AG04449 (cell line): ENCODE measurements at regions not wholly inside any gene's neighbourhood (a gene's known extent, or its start where the extent isn't known, plus 50 kb on each side); places are given as distances from the start of the nearest gene placed in this dataset.
A peak's percentile ranks its signal among the peaks of the same experiment; 100 is the strongest.
"Not testable (repeated sequence)": the region's sequence is repeated elsewhere in the genome, so short reads cannot be mapped to it uniquely, and the experiment has no call there.

Experiments used
- CTCF ChIA-PET: fragments of 350-600 bp; formaldehyde crosslinking; extraction: SDS; loops from one replicate; lab custom pipeline; 2021; ENCODE audit warnings: antibody characterized with exemption; lab: Yijun Ruan, JAX
- POLR2A ChIA-PET: fragments of 400-600, 350-600 bp; formaldehyde crosslinking; extraction: SDS; loops from one replicate; lab custom pipeline; 2020; ENCODE audit warnings: antibody characterized with exemption, inconsistent platforms; lab: Yijun Ruan, JAX
- DNase-seq: peaks from one replicate; pipeline ENCODE4 v3.0.0-alpha.2; 2010; ENCODE audit warnings: low read depth, low spot score
- H3K4me3 ChIP-seq: 2 replicates; pipeline ENCODE4 v1.5.1; 2011; ENCODE audit warnings: low read depth, mild to moderate bottlenecking, control low read depth, low read length
- TF ChIP-seq, protein P1 (sequence below): IDR thresholded peaks from one replicate; pipeline ENCODE4 v1.5.1; 2011; ENCODE audit warnings: mild to moderate bottlenecking, moderate library complexity, low read length, control low read depth, inconsistent platforms; ENCODE audit not compliant: insufficient read depth; ENCODE audit errors: missing control alignments

DNA sequence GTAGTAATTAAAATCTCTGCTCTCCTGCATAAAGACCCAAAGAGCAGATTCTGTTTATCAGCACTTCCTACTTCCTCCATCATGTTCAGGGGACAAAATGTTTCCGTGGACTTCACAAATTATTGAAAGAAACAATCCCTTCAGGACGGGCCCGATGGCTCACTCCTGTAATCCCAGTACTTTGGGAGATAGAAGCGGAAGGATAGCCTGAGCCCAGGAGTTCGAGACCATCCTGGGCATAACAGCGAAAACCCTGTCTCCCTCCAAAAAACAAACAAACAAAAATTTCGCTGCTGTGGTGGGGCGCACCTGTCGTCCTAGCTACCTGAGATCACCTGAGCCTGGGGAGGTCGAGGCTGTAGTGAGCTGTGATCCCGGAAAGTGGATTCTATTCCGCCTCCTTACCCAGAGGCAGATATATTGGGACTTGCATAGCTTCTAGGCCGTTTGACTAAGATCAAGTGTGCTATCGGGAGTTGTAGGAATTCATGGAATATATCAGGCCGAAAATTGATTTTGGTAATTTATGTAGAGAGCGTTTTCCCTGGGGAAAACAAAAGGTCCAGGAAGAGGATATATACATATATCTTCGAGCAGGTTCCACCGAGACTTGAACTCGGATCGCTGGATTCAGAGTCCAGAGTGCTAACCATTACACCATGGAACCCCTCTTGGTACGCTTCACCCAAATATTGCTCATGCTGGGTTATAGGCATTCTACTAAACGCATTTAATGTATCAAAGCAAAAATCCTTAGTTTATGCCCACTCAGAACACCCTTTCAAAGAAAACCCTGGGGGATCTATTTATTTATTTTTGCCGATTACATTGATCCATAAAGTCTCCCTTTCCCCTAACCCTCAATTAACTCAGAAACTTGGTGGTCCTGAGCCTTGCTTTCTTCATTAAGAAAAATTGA is 74.5 kb upstream of the ZNF184 start:
- DNase-seq: no peak
- ChIA-PET CTCF (interaction anchor here (0.6 to 1.6 kb wide), 3 partner anchors 43 to 205 kb away, joined by 3 to 5 read pairs (median 3); no protein-coding TSS in a partner anchor), POLR2A (no interaction called here)
- H3K4me3 ChIP-seq: peak overlapping the region; percentile 18
- TF ChIP-seq, protein P1, sequence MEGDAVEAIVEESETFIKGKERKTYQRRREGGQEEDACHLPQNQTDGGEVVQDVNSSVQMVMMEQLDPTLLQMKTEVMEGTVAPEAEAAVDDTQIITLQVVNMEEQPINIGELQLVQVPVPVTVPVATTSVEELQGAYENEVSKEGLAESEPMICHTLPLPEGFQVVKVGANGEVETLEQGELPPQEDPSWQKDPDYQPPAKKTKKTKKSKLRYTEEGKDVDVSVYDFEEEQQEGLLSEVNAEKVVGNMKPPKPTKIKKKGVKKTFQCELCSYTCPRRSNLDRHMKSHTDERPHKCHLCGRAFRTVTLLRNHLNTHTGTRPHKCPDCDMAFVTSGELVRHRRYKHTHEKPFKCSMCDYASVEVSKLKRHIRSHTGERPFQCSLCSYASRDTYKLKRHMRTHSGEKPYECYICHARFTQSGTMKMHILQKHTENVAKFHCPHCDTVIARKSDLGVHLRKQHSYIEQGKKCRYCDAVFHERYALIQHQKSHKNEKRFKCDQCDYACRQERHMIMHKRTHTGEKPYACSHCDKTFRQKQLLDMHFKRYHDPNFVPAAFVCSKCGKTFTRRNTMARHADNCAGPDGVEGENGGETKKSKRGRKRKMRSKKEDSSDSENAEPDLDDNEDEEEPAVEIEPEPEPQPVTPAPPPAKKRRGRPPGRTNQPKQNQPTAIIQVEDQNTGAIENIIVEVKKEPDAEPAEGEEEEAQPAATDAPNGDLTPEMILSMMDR: no peak

DNA sequence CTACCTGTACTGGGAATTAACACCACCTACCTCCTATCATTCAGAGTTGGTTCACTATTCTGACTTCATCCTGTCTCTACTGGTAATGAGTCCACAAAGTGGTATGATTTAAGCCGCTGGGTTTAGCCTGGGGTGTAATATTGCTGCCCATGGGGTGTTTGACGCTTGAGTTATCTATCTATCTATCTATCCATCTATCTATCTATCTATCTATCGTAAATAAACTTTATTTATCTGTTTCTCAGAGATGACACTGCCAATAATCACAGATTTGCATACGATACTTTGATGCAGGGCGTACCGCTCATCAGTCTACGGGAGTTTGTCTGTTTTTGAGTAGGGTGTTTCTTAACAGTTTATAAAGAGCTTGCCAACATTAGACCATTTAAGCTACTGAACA is 73.6 kb upstream of the ZNF184 start:
- CTCF ChIA-PET: interaction anchor here (0.6 kb wide), 1 partner anchor 42 kb away, joined by 3 read pairs; no protein-coding TSS in a partner anchor
- POLR2A ChIA-PET: no interaction called here
- DNase-seq: no peak
- TF ChIP-seq, protein P1: no peak
- no peak overlapping the region for H3K4me3 ChIP-seq

DNA sequence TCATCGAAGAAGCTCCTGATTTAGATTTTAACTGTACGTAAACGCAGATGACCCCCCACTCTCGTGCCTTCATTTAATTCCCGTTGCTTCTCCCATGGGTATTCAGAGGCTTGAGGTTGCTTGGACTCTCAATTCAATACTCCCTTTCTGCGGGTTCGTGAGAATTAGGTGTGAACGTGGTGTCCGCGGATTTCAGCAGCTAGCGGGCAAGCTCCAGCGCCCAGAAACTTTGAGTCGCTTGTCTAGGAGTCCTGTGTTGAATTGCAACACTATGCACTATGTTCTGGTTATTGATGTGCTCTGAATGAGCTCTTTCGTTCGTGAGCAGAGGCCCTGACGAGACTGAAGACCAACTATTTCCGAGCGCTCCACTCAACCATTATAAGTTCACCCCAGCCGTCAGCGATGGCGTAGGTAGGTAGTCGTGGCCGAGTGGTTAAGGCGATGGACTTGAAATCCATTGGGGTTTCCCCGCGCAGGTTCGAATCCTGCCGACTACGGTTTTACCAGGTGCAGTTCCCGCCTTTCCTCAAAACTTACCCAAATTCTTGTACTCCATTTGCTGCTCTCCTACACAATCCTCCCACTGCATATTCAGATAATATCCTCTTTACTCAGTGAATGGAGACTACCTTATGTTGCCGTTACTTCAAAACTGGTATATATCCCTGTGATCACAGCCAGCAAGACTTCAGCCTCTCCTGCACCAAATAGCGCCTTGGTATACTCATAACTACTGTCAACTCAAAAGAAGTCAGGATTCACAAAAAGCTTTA is 72.6 kb upstream of the ZNF184 start:
- CTCF ChIA-PET: interaction anchor here (1.4 kb wide), 1 partner anchor 27 kb away, joined by 4 read pairs; no protein-coding TSS in a partner anchor
- no peak for DNase-seq
- POLR2A ChIA-PET: no interaction called here
- H3K4me3 ChIP-seq: peak overlapping the region; percentile 53
- TF ChIP-seq, protein P1: no peak

DNA sequence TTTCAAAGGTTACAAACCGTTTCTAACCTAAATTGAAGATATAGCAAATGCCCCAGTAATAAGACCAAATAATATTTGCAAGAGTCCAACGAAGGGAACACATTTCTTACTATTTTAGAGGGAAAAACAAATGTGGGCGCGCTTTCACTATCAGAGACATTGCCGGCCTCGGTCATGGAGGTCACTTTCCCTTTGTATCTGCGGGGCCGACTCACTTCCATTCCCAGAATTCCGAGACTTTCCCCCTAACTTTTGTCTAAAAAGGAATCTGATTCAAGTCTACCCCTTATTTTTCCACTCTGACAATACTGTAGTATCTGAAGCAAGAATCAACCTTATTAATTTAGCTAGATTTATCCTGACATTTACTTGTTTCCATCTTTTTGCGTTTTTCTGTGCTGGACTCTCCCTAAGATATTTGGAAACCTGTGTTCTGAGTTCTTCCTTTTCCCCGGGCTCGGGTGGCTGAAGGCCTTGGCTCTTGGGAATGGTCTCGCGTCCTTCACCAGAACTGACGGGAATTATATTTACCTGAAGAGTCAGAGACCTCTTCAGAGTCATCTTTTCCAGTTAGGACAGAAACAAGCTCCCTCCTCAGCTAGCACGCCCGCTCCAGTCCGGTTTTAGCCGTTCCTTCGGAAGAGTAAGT is 71.8 kb upstream of the ZNF184 start:
- POLR2A ChIA-PET: no interaction called here

DNA sequence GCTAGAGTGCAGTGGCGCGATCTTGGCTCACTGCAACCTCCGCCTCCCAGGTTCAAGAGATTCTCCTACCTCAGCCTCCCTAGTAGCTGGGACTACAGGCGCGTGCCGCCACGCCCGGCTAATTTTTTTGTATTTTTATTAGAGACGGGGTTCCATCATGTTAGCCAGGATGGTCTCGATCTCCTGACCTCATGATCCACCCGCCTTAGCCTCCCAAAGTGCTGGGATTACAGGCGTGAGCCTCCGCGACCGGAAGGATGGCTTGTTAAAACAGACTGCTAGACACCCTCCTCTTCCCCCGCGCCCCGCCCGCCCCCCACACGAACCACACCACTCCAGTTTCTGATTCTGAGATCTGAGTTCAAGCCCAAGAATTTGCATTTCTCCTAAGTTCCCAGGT is 71.2 kb upstream of the ZNF184 start:
- peak overlapping the region; percentile 53; the same call in 1 of the 2 replicates for H3K4me3 ChIP-seq
- DNase-seq, POLR2A ChIA-PET, CTCF ChIA-PET: not testable (repeated sequence)

More for the DNA sequence above, 71.8 kb upstream of the ZNF184 start:
- DNase-seq: no peak
- CTCF ChIA-PET: interaction anchor here (1.4 kb wide), 1 partner anchor 26 kb away, joined by 4 read pairs; no protein-coding TSS in a partner anchor
- TF ChIP-seq, protein P1: no peak
- H3K4me3 ChIP-seq: peak overlapping the region; percentile 53

DNA sequence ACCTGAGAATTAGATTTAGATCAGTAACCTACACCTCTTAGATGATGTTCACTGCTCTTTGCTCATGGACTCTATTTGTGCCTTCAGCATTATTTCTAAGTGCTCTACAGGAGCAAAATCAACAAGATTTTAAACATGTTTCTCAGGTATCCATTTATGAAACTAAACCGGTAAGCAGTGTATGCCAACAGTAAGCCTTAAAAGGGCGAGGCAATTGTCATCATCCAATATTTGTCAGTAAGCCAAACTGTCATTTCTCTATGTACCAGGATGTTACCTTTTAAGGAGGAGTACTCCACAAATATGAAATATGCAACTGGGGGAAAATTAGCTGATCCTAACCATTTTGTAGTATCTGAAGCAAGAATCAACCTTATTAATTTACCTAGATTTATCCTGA is 69.6 kb upstream of the ZNF184 start:
- ChIA-PET POLR2A (no interaction called here), CTCF (no interaction called here)
- TF ChIP-seq, protein P1: no peak
- DNase-seq: no peak
- H3K4me3 ChIP-seq: no peak overlapping the region
